Progenitor cell of endocrine pancreas (in vitro differentiated cells): ENCODE measurements at regions not wholly inside any gene's neighbourhood (a gene's known extent, or its start where the extent isn't known, plus 50 kb on each side); places are given as distances from the start of the nearest gene placed in this dataset.

Source experiments
- DNase-seq: peaks from one replicate; pipeline ENCODE4 v3.0.0; 2021; ENCODE audit warnings: low spot score; ENCODE audit not compliant: unreplicated experiment
- H3K27ac Mint-ChIP-seq: 2 replicates; pipeline ENCODE4 v1.8.0; 2021; ENCODE audit warnings: mild to moderate bottlenecking, moderate library complexity, mixed read lengths
- H3K27me3 Mint-ChIP-seq: 2 replicates; pipeline ENCODE4 v1.8.0; 2021; ENCODE audit warnings: mixed read lengths
- H3K36me3 Mint-ChIP-seq: 2 replicates; pipeline ENCODE4 v1.8.0; 2022; ENCODE audit warnings: mixed read lengths; ENCODE audit not compliant: insufficient read depth
- H3K4me1 Mint-ChIP-seq: 2 replicates; pipeline ENCODE4 v1.8.0; 2021; ENCODE audit warnings: low read depth, mixed read lengths
- H3K4me3 Mint-ChIP-seq: 2 replicates; pipeline ENCODE4 v1.8.0; 2021; ENCODE audit warnings: low read depth, mild to moderate bottlenecking, moderate library complexity, mixed read lengths
- H3K9me3 Mint-ChIP-seq: 2 replicates; pipeline ENCODE4 v1.8.0; 2021; ENCODE audit warnings: low read depth, mixed read lengths
- CTCF ChIP-seq: fragments of 200-600 bp; sonication (generic); IDR thresholded peaks from one replicate; pipeline ENCODE4 v1.5.0; 2021; ENCODE audit warnings: antibody characterized with exemption, mild to moderate bottlenecking; ENCODE audit not compliant: unreplicated experiment

- TF ChIP-seq CTCF = no peak
- Mint-ChIP-seq H3K36me3 (no peaks in the 10 kb centered on the region), H3K4me3 (no peak overlapping the region), H3K9me3 (peaks cover 3% of the 10 kb centered on the region), H3K4me1 (no peaks in the 10 kb centered on the region), H3K27ac (no peak overlapping the region), H3K27me3 (no peaks in the 10 kb centered on the region)
- no peak for DNase-seq
These were observed 2637.0 kb downstream of the PCDH7 start for GRCh38 chr4:33357121-33357520.

GRCh38 chr4:33369446-33369845 lies 2649.3 kb downstream of the PCDH7 start:
- H3K9me3 Mint-ChIP-seq = peaks cover 23% of the 10 kb centered on the region

GRCh38 chr4:33381816-33382215 lies 2661.6 kb downstream of the PCDH7 start:
- H3K4me1 Mint-ChIP-seq = no peaks in the 10 kb centered on the region
- DNase-seq = no peak
- no peaks in the 10 kb centered on the region for H3K36me3 Mint-ChIP-seq
- H3K4me3 Mint-ChIP-seq = no peak overlapping the region
- no peak for TF ChIP-seq CTCF
- no peak overlapping the region for H3K27ac Mint-ChIP-seq
- peaks cover 13% of the 10 kb centered on the region for H3K9me3 Mint-ChIP-seq
- no peaks in the 10 kb centered on the region for H3K27me3 Mint-ChIP-seq

More at GRCh38 chr4:33369446-33369845, 2649.3 kb downstream of the PCDH7 start:
- no peak overlapping the region for H3K4me3 Mint-ChIP-seq
- no peaks in the 10 kb centered on the region for H3K27me3 Mint-ChIP-seq
- no peak for TF ChIP-seq CTCF
- no peak for DNase-seq
- H3K36me3 Mint-ChIP-seq = peaks cover 1% of the 10 kb centered on the region
- H3K27ac Mint-ChIP-seq = no peak overlapping the region
- H3K4me1 Mint-ChIP-seq = peaks cover 1% of the 10 kb centered on the region

- no peaks in the 10 kb centered on the region for H3K27me3 Mint-ChIP-seq
- DNase-seq = no peak
These were observed 2666.6 kb downstream of the PCDH7 start for GRCh38 chr4:33386764-33387163.

GRCh38 chr4:33390976-33391375 lies 2670.8 kb downstream of the PCDH7 start:
- TF ChIP-seq CTCF = no peak
- Mint-ChIP-seq H3K4me1 (no peaks in the 10 kb centered on the region), H3K27me3 (no peaks in the 10 kb centered on the region), H3K9me3 (no peaks in the 10 kb centered on the region), H3K36me3 (no peaks in the 10 kb centered on the region), H3K4me3 (no peak overlapping the region), H3K27ac (no peak overlapping the region)
- no peak for DNase-seq

More at GRCh38 chr4:33386764-33387163, 2666.6 kb downstream of the PCDH7 start:
- H3K4me3 Mint-ChIP-seq = no peak overlapping the region
- no peaks in the 10 kb centered on the region for H3K36me3 Mint-ChIP-seq
- no peaks in the 10 kb centered on the region for H3K4me1 Mint-ChIP-seq
- no peak for TF ChIP-seq CTCF
- H3K9me3 Mint-ChIP-seq = peaks cover 13% of the 10 kb centered on the region
- H3K27ac Mint-ChIP-seq = no peak overlapping the region
